Upper lobe of right lung (tissue), 1 donor: ENCODE measurements at regions not wholly inside any gene's neighbourhood (a gene's known extent, or its start where the extent isn't known, plus 50 kb on each side); places are given as distances from the start of the nearest gene placed in this dataset.

Experiments
- ATAC-seq: fragments of 200-7000 bp; cut with Tn5 transposase; one replicate; pipeline ENCODE4 v1.9.1; 2020; ENCODE audit warnings: mild to moderate bottlenecking, moderate library complexity
- DNase-seq: peaks from one replicate; pipeline ENCODE4 v3.0.0-alpha.2; 2020
- H3K27ac ChIP-seq: fragments of 200-600 bp; one replicate; pipeline ENCODE4 v1.8.0; 2022
- H3K27me3 ChIP-seq: fragments of 200-600 bp; one replicate; pipeline ENCODE4 v1.8.0; 2022; ENCODE audit warnings: mild to moderate bottlenecking
- H3K36me3 ChIP-seq: fragments of 200-600 bp; one replicate; pipeline ENCODE4 v1.8.0; 2022
- H3K4me1 ChIP-seq: fragments of 200-600 bp; one replicate; pipeline ENCODE4 v1.8.0; 2022
- H3K4me3 ChIP-seq: fragments of 200-600 bp; one replicate; pipeline ENCODE4 v1.8.0; 2022; ENCODE audit warnings: mild to moderate bottlenecking
- H3K9me3 ChIP-seq: fragments of 200-600 bp; one replicate; pipeline ENCODE4 v1.8.0; 2022
- CTCF ChIP-seq: fragments of 200-600 bp; IDR thresholded peaks from one replicate; pipeline ENCODE4 v1.8.0; 2022; ENCODE audit warnings: antibody characterized with exemption
- intact Hi-C: fragments of 100-400 bp; cut with DNase I; formaldehyde crosslinking; loops from one replicate; pipeline ENCODE4 v1.11.0; 2022
- donor health status: DM: no; HTN: yes; CAD: no; lungs with severe emphysema.

GRCh38 chr6:50921968-50922367 lies 103.3 kb downstream of the TFAP2B start:
- no peak overlapping the region for H3K27ac ChIP-seq
- H3K36me3 ChIP-seq: no peaks in the 10 kb centered on the region
- no peaks in the 10 kb centered on the region for H3K4me1 ChIP-seq
- DNase-seq (no peak), ATAC-seq (no peak)
- intact Hi-C loops: no loop called here
- no peak for TF ChIP-seq CTCF
- no peaks in the 10 kb centered on the region for H3K27me3 ChIP-seq
- H3K4me3 ChIP-seq: no peak overlapping the region
- peaks cover 3% of the 10 kb centered on the region for H3K9me3 ChIP-seq

- H3K4me3 ChIP-seq: no peak overlapping the region
- H3K36me3 ChIP-seq: no peaks in the 10 kb centered on the region
- ATAC-seq (no peak), DNase-seq (no peak)
- H3K27ac ChIP-seq: no peak overlapping the region
- intact Hi-C loops: no loop called here
- H3K4me1 ChIP-seq: no peaks in the 10 kb centered on the region
- no peaks in the 10 kb centered on the region for H3K27me3 ChIP-seq
- no peak for TF ChIP-seq CTCF
- peaks cover 3% of the 10 kb centered on the region for H3K9me3 ChIP-seq
Measured at GRCh38 chr6:50922579-50923525, 104.2 kb downstream of the TFAP2B start.

- intact Hi-C loops: no loop called here
- H3K27ac ChIP-seq: no peak overlapping the region
Measured at GRCh38 chr6:50924758-50925157, 106.1 kb downstream of the TFAP2B start.

GRCh38 chr6:50925548-50925947 lies 106.9 kb downstream of the TFAP2B start:
- no peak for TF ChIP-seq CTCF
- no peak for DNase-seq
- Histone ChIP-seq H3K27ac (no peak overlapping the region), H3K27me3 (no peaks in the 10 kb centered on the region), H3K9me3 (peaks cover 3% of the 10 kb centered on the region), H3K36me3 (no peaks in the 10 kb centered on the region), H3K4me3 (no peak overlapping the region), H3K4me1 (no peaks in the 10 kb centered on the region)
- no peak for ATAC-seq
- intact Hi-C loops: no loop called here

More at GRCh38 chr6:50924758-50925157, 106.1 kb downstream of the TFAP2B start:
- Histone ChIP-seq H3K36me3 (no peaks in the 10 kb centered on the region), H3K4me1 (no peaks in the 10 kb centered on the region), H3K27me3 (no peaks in the 10 kb centered on the region), H3K4me3 (no peak overlapping the region), H3K9me3 (peaks cover 3% of the 10 kb centered on the region)
- DNase-seq (no peak), ATAC-seq (no peak)
- TF ChIP-seq CTCF: no peak

GRCh38 chr6:50925981-50926380 lies 107.3 kb downstream of the TFAP2B start:
- intact Hi-C loops: no loop called here

More at GRCh38 chr6:50925981-50926380, 107.3 kb downstream of the TFAP2B start:
- no peaks in the 10 kb centered on the region for H3K4me1 ChIP-seq
- no peaks in the 10 kb centered on the region for H3K27me3 ChIP-seq
- peaks cover 3% of the 10 kb centered on the region for H3K9me3 ChIP-seq
- no peak for TF ChIP-seq CTCF
- no peaks in the 10 kb centered on the region for H3K36me3 ChIP-seq
- H3K27ac ChIP-seq: no peak overlapping the region
- ATAC-seq: no peak
- no peak for DNase-seq
- no peak overlapping the region for H3K4me3 ChIP-seq
